Fibroblast of skin of abdomen (primary cell): ENCODE measurements at regions not wholly inside any gene's neighbourhood (a gene's known extent, or its start where the extent isn't known, plus 50 kb on each side); places are given as distances from the start of the nearest gene placed in this dataset.
A peak's percentile ranks its signal among the peaks of the same experiment; 100 is the strongest.
"Not testable (repeated sequence)": the region's sequence is repeated elsewhere in the genome, so short reads cannot be mapped to it uniquely, and the experiment has no call there.

ENCODE experiments used
- DNase-seq: peaks from one replicate; pipeline ENCODE4 v3.0.0-alpha.2; 2013

GRCh38 chr5:16987776-16988175 lies 51.7 kb upstream of the MYO10 start:
- DNase-seq: no peak

GRCh38 chr5:16990817-16991520 lies 54.9 kb upstream of the MYO10 start:
- DNase-seq: not testable (repeated sequence)

- peak; percentile 84 for DNase-seq
These were observed 55.9 kb upstream of the MYO10 start for GRCh38 chr5:16992006-16992405.

- peak; percentile 14 for DNase-seq
These were observed 56.4 kb upstream of the MYO10 start for GRCh38 chr5:16992444-16992843.

- no peak for DNase-seq
These were observed 58.5 kb upstream of the MYO10 start for GRCh38 chr5:16994565-16994964.

- DNase-seq: peak; percentile 23
These were observed 59.3 kb upstream of the MYO10 start for GRCh38 chr5:16995372-16995771.

GRCh38 chr5:17000291-17000939 lies 64.3 kb upstream of the MYO10 start:
- DNase-seq: peak; percentile 98

- peak; percentile 72 for DNase-seq
These were observed 65.3 kb upstream of the MYO10 start for GRCh38 chr5:17001428-17001827.

GRCh38 chr5:17004441-17005106 lies 68.5 kb upstream of the MYO10 start:
- no peak for DNase-seq

- no peak for DNase-seq
These were observed 69.2 kb upstream of the MYO10 start for GRCh38 chr5:17005107-17005828.

GRCh38 chr5:17012289-17012688 lies 76.2 kb upstream of the MYO10 start:
- peak; percentile 51 for DNase-seq

- DNase-seq: no peak
These were observed 78.6 kb upstream of the MYO10 start for GRCh38 chr5:17014686-17015085.

- no peak for DNase-seq
These were observed 82.8 kb upstream of the MYO10 start for GRCh38 chr5:17018871-17019270.

GRCh38 chr5:17019324-17019723 lies 83.2 kb upstream of the MYO10 start:
- peak; percentile 60 for DNase-seq

GRCh38 chr5:17020678-17021601 lies 84.9 kb upstream of the MYO10 start:
- no peak for DNase-seq

- DNase-seq: no peak
These were observed 85.5 kb upstream of the MYO10 start for GRCh38 chr5:17021602-17021932.

- no peak for DNase-seq
These were observed 86.2 kb upstream of the MYO10 start for GRCh38 chr5:17022296-17022695.

- peak; percentile 64 for DNase-seq
These were observed 88.6 kb upstream of the MYO10 start for GRCh38 chr5:17024686-17025180.

- DNase-seq: not testable (repeated sequence)
These were observed 95.7 kb upstream of the MYO10 start for GRCh38 chr5:17031659-17032277.

- not testable (repeated sequence) for DNase-seq
These were observed 96.4 kb upstream of the MYO10 start for GRCh38 chr5:17032314-17032985.

- DNase-seq: not testable (repeated sequence)
These were observed 98.9 kb upstream of the MYO10 start for GRCh38 chr5:17034992-17035391.
